ENCODE measurements at regions not wholly inside any gene's neighbourhood (a gene's known extent, or its start where the extent isn't known, plus 50 kb on each side); places are given as distances from the start of the nearest gene placed in this dataset.

GRCh38 chr2:84373391-84373790 lies 85.7 kb downstream of the SUCLG1 start:
- Mint-ChIP-seq H3K4me3 (no peak overlapping the region), H3K27ac (ENCODE audit: low read depth) (no peak overlapping the region), H3K4me1 (no peaks in the 10 kb centered on the region), H3K9me3 (no peaks in the 10 kb centered on the region), H3K27me3 (peaks cover 29% of the 10 kb centered on the region), H3K36me3 (ENCODE audit: insufficient read depth) (no peaks in the 10 kb centered on the region)
- no peak for DNase-seq (ENCODE audit: low spot score in 2 of 2)
- ATAC-seq (replicated peaks; ENCODE audit: extremely low read depth, poor library complexity, severe bottlenecking), result no peak

- Mint-ChIP-seq H3K9me3 (peaks cover 16% of the 10 kb centered on the region), H3K4me1 (no peaks in the 10 kb centered on the region), H3K27me3 (peaks cover 48% of the 10 kb centered on the region), H3K36me3 (ENCODE audit: insufficient read depth) (no peaks in the 10 kb centered on the region), H3K27ac (ENCODE audit: low read depth) (no peak overlapping the region), H3K4me3 (no peak overlapping the region)
- ATAC-seq (replicated peaks; ENCODE audit: extremely low read depth, poor library complexity, severe bottlenecking) (no peak), DNase-seq (ENCODE audit: low spot score in 2 of 2) (no peak)
Measured at GRCh38 chr2:84362541-84362940, 96.5 kb downstream of the SUCLG1 start.

- peaks cover 34% of the 10 kb centered on the region for H3K27me3 Mint-ChIP-seq
Measured at GRCh38 chr2:84338069-84338468, 121.0 kb downstream of the SUCLG1 start.

GRCh38 chr2:84327645-84328249 lies 131.3 kb downstream of the SUCLG1 start:
- H3K36me3 Mint-ChIP-seq (ENCODE audit: insufficient read depth), result no peaks in the 10 kb centered on the region
- no peaks in the 10 kb centered on the region for H3K9me3 Mint-ChIP-seq
- ATAC-seq (replicated peaks; ENCODE audit: extremely low read depth, poor library complexity, severe bottlenecking) (no peak), DNase-seq (ENCODE audit: low spot score in 2 of 2) (no peak)
- H3K27me3 Mint-ChIP-seq, result peaks cover 72% of the 10 kb centered on the region
- no peak overlapping the region for H3K27ac Mint-ChIP-seq (ENCODE audit: low read depth)
- H3K4me1 Mint-ChIP-seq, result no peaks in the 10 kb centered on the region
- H3K4me3 Mint-ChIP-seq, result no peak overlapping the region

More at GRCh38 chr2:84338069-84338468, 121.0 kb downstream of the SUCLG1 start:
- H3K36me3 Mint-ChIP-seq (ENCODE audit: insufficient read depth), result no peaks in the 10 kb centered on the region
- peaks cover 6% of the 10 kb centered on the region for H3K9me3 Mint-ChIP-seq
- DNase-seq (ENCODE audit: low spot score in 2 of 2) (no peak), ATAC-seq (replicated peaks; ENCODE audit: extremely low read depth, poor library complexity, severe bottlenecking) (no peak)
- no peak overlapping the region for H3K4me3 Mint-ChIP-seq
- H3K4me1 Mint-ChIP-seq, result no peaks in the 10 kb centered on the region
- no peak overlapping the region for H3K27ac Mint-ChIP-seq (ENCODE audit: low read depth)

GRCh38 chr2:84326831-84327432 lies 132.1 kb downstream of the SUCLG1 start:
- no peaks in the 10 kb centered on the region for H3K9me3 Mint-ChIP-seq
- no peaks in the 10 kb centered on the region for H3K36me3 Mint-ChIP-seq (ENCODE audit: insufficient read depth)
- H3K27me3 Mint-ChIP-seq, result peaks cover 69% of the 10 kb centered on the region
- H3K27ac Mint-ChIP-seq (ENCODE audit: low read depth), result no peak overlapping the region
- H3K4me1 Mint-ChIP-seq, result no peaks in the 10 kb centered on the region
- no peak for DNase-seq (ENCODE audit: low spot score in 2 of 2)
- no peak for ATAC-seq (replicated peaks; ENCODE audit: extremely low read depth, poor library complexity, severe bottlenecking)
- H3K4me3 Mint-ChIP-seq, result no peak overlapping the region

- Mint-ChIP-seq H3K36me3 (ENCODE audit: insufficient read depth) (no peaks in the 10 kb centered on the region), H3K27me3 (peaks cover 56% of the 10 kb centered on the region), H3K9me3 (no peaks in the 10 kb centered on the region), H3K4me1 (no peaks in the 10 kb centered on the region), H3K4me3 (no peak overlapping the region), H3K27ac (ENCODE audit: low read depth) (no peak overlapping the region)
- DNase-seq (ENCODE audit: low spot score in 2 of 2) (no peak), ATAC-seq (replicated peaks; ENCODE audit: extremely low read depth, poor library complexity, severe bottlenecking) (no peak)
Measured at GRCh38 chr2:84323890-84324289, 135.2 kb downstream of the SUCLG1 start.

- H3K36me3 Mint-ChIP-seq (ENCODE audit: insufficient read depth), result no peaks in the 10 kb centered on the region
- no peak for ATAC-seq (replicated peaks; ENCODE audit: extremely low read depth, poor library complexity, severe bottlenecking)
Measured at GRCh38 chr2:84320940-84321339, 138.1 kb downstream of the SUCLG1 start.

GRCh38 chr2:84319581-84319980 lies 139.5 kb downstream of the SUCLG1 start:
- ATAC-seq (replicated peaks; ENCODE audit: extremely low read depth, poor library complexity, severe bottlenecking), result no peak
- Mint-ChIP-seq H3K4me3 (no peak overlapping the region), H3K27ac (ENCODE audit: low read depth) (no peak overlapping the region), H3K9me3 (no peaks in the 10 kb centered on the region), H3K4me1 (peaks cover 4% of the 10 kb centered on the region), H3K27me3 (peaks cover 54% of the 10 kb centered on the region), H3K36me3 (ENCODE audit: insufficient read depth) (no peaks in the 10 kb centered on the region)
- DNase-seq (ENCODE audit: low spot score in 2 of 2), result no peak

More at GRCh38 chr2:84320940-84321339, 138.1 kb downstream of the SUCLG1 start:
- H3K9me3 Mint-ChIP-seq, result no peaks in the 10 kb centered on the region
- H3K4me1 Mint-ChIP-seq, result no peaks in the 10 kb centered on the region
- no peak for DNase-seq (ENCODE audit: low spot score in 2 of 2)
- H3K27me3 Mint-ChIP-seq, result peaks cover 54% of the 10 kb centered on the region
- H3K27ac Mint-ChIP-seq (ENCODE audit: low read depth), result no peak overlapping the region
- H3K4me3 Mint-ChIP-seq, result no peak overlapping the region

- Mint-ChIP-seq H3K4me1 (peaks cover 6% of the 10 kb centered on the region), H3K36me3 (ENCODE audit: insufficient read depth) (peaks cover 1% of the 10 kb centered on the region), H3K9me3 (no peaks in the 10 kb centered on the region), H3K27me3 (peaks cover 37% of the 10 kb centered on the region), H3K27ac (ENCODE audit: low read depth) (no peak overlapping the region), H3K4me3 (no peak overlapping the region)
- ATAC-seq (replicated peaks; ENCODE audit: extremely low read depth, poor library complexity, severe bottlenecking), result no peak
- DNase-seq (ENCODE audit: low spot score in 2 of 2), result no peak
Measured at GRCh38 chr2:84317135-84317534, 141.9 kb downstream of the SUCLG1 start.

- DNase-seq (ENCODE audit: low spot score in 2 of 2) (peak; percentile 47 to 51), ATAC-seq (replicated peaks; ENCODE audit: extremely low read depth, poor library complexity, severe bottlenecking) (peak; percentile 65)
- peaks cover 3% of the 10 kb centered on the region for H3K36me3 Mint-ChIP-seq (ENCODE audit: insufficient read depth)
- H3K27ac Mint-ChIP-seq (ENCODE audit: low read depth), result no peak overlapping the region
- H3K9me3 Mint-ChIP-seq, result no peaks in the 10 kb centered on the region
- peaks cover 6% of the 10 kb centered on the region for H3K4me1 Mint-ChIP-seq
- no peak overlapping the region for H3K4me3 Mint-ChIP-seq
- peaks cover 19% of the 10 kb centered on the region for H3K27me3 Mint-ChIP-seq
Measured at GRCh38 chr2:84314901-84315330, 144.2 kb downstream of the SUCLG1 start.

GRCh38 chr2:84314250-84314649 lies 144.8 kb downstream of the SUCLG1 start:
- H3K9me3 Mint-ChIP-seq, result no peaks in the 10 kb centered on the region
- no peak for ATAC-seq (replicated peaks; ENCODE audit: extremely low read depth, poor library complexity, severe bottlenecking)
- H3K27ac Mint-ChIP-seq (ENCODE audit: low read depth), result no peak overlapping the region
- peaks cover 6% of the 10 kb centered on the region for H3K4me1 Mint-ChIP-seq
- no peak for DNase-seq (ENCODE audit: low spot score in 2 of 2)
- peaks cover 3% of the 10 kb centered on the region for H3K36me3 Mint-ChIP-seq (ENCODE audit: insufficient read depth)
- H3K4me3 Mint-ChIP-seq, result no peak overlapping the region
- H3K27me3 Mint-ChIP-seq, result peaks cover 19% of the 10 kb centered on the region

- H3K4me1 Mint-ChIP-seq, result no peaks in the 10 kb centered on the region
- peaks cover 16% of the 10 kb centered on the region for H3K9me3 Mint-ChIP-seq
- no peak overlapping the region for H3K4me3 Mint-ChIP-seq
- H3K27ac Mint-ChIP-seq (ENCODE audit: low read depth), result no peak overlapping the region
- no peak for ATAC-seq (replicated peaks; ENCODE audit: extremely low read depth, poor library complexity, severe bottlenecking)
- no peak for DNase-seq (ENCODE audit: low spot score in 2 of 2)
- H3K36me3 Mint-ChIP-seq (ENCODE audit: insufficient read depth), result peaks cover 3% of the 10 kb centered on the region
- H3K27me3 Mint-ChIP-seq, result no peaks in the 10 kb centered on the region
Measured at GRCh38 chr2:84309281-84309680, 149.8 kb downstream of the SUCLG1 start.

GRCh38 chr2:84306361-84306760 lies 152.7 kb downstream of the SUCLG1 start:
- Mint-ChIP-seq H3K27ac (ENCODE audit: low read depth) (no peak overlapping the region), H3K36me3 (ENCODE audit: insufficient read depth) (no peaks in the 10 kb centered on the region), H3K9me3 (peaks cover 16% of the 10 kb centered on the region), H3K4me3 (no peak overlapping the region), H3K4me1 (no peaks in the 10 kb centered on the region), H3K27me3 (peaks cover 16% of the 10 kb centered on the region)
- no peak for ATAC-seq (replicated peaks; ENCODE audit: extremely low read depth, poor library complexity, severe bottlenecking)
- DNase-seq (ENCODE audit: low spot score in 2 of 2), result no peak

All from central memory CD8-positive, alpha-beta T cell (primary cell).